ENCODE measurements at regions not wholly inside any gene's neighbourhood (a gene's known extent, or its start where the extent isn't known, plus 50 kb on each side); places are given as distances from the start of the nearest gene placed in this dataset.

DNA sequence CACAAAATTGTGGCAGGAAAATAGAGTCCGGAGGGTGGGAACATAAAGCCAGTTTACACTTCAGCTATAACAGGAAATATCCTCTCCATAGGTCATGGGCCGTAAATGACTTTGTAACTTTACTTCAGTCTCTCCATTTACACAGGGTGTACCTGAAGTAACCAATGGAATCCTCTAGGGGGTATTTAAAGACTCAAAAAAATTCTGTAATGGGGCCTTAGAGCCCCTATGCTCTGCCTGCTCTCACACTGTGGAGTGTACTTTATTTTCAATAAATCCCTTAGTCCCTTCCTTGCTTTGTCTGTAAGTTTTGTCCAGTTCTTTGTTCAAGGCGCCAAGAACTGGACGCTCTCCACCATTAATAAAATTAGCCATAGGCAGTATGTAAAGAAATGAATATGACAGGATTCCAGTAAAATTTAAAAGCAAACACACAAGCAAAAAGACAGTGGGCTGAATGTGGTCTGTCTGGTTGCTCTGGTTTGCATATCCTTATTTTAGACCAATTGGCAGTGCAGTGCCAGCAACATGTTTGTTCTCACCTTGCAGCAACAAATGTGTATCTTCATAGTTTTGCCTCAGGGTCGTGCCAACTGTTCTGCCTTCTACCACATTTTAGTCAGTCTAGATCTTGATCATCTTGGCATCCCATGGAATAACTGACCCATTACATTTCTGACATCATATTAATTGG lies 801.5 kb upstream of the SPRY2 start:
- TF ChIP-seq MXI1 (conservative IDR thresholded peaks at IDR 0.05; ENCODE audit: poor library complexity, severe bottlenecking) (no peak), RAD21 (conservative IDR thresholded peaks at IDR 0.05) (no peak), SMC3 (conservative IDR thresholded peaks at IDR 0.05; ENCODE audit: poor library complexity) (no peak), POLR2AphosphoS5 (IDR thresholded peaks at IDR 0.05) (no peak), EP300 (conservative IDR thresholded peaks at IDR 0.05; ENCODE audit: poor library complexity, severe bottlenecking) (no peak), EZH2 (IDR thresholded peaks at IDR 0.05; ENCODE audit: borderline replicate concordance, insufficient read depth, low read length, poor library complexity, severe bottlenecking) (no peak), TAF1 (IDR thresholded peaks at IDR 0.05; ENCODE audit: low read depth) (no peak)
- TF ChIP-seq, protein P1, sequence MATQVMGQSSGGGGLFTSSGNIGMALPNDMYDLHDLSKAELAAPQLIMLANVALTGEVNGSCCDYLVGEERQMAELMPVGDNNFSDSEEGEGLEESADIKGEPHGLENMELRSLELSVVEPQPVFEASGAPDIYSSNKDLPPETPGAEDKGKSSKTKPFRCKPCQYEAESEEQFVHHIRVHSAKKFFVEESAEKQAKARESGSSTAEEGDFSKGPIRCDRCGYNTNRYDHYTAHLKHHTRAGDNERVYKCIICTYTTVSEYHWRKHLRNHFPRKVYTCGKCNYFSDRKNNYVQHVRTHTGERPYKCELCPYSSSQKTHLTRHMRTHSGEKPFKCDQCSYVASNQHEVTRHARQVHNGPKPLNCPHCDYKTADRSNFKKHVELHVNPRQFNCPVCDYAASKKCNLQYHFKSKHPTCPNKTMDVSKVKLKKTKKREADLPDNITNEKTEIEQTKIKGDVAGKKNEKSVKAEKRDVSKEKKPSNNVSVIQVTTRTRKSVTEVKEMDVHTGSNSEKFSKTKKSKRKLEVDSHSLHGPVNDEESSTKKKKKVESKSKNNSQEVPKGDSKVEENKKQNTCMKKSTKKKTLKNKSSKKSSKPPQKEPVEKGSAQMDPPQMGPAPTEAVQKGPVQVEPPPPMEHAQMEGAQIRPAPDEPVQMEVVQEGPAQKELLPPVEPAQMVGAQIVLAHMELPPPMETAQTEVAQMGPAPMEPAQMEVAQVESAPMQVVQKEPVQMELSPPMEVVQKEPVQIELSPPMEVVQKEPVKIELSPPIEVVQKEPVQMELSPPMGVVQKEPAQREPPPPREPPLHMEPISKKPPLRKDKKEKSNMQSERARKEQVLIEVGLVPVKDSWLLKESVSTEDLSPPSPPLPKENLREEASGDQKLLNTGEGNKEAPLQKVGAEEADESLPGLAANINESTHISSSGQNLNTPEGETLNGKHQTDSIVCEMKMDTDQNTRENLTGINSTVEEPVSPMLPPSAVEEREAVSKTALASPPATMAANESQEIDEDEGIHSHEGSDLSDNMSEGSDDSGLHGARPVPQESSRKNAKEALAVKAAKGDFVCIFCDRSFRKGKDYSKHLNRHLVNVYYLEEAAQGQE (IDR thresholded peaks at IDR 0.05; ENCODE audit: borderline replicate concordance): no peak
- TF ChIP-seq, protein P2, sequence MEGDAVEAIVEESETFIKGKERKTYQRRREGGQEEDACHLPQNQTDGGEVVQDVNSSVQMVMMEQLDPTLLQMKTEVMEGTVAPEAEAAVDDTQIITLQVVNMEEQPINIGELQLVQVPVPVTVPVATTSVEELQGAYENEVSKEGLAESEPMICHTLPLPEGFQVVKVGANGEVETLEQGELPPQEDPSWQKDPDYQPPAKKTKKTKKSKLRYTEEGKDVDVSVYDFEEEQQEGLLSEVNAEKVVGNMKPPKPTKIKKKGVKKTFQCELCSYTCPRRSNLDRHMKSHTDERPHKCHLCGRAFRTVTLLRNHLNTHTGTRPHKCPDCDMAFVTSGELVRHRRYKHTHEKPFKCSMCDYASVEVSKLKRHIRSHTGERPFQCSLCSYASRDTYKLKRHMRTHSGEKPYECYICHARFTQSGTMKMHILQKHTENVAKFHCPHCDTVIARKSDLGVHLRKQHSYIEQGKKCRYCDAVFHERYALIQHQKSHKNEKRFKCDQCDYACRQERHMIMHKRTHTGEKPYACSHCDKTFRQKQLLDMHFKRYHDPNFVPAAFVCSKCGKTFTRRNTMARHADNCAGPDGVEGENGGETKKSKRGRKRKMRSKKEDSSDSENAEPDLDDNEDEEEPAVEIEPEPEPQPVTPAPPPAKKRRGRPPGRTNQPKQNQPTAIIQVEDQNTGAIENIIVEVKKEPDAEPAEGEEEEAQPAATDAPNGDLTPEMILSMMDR (IDR thresholded peaks at IDR 0.05; ENCODE audit: poor library complexity, severe bottlenecking): no peak
- Histone ChIP-seq H3K9ac (ENCODE audit: low read length) (no peak overlapping the region), H2AFZ (ENCODE audit: low read depth, low read length) (no peak overlapping the region), H4K20me1 (ENCODE audit: insufficient read depth) (no peaks in the 10 kb centered on the region), H3K9me3 (ENCODE audit: low read length) (no peaks in the 10 kb centered on the region), H3K4me3 (ENCODE audit: low read length) (no peak overlapping the region), H3K79me2 (replicated peaks; ENCODE audit: insufficient read depth, low read length) (no peaks in the 10 kb centered on the region), H3K27ac (ENCODE audit: low read length) (no peak overlapping the region), H3K36me3 (ENCODE audit: insufficient read depth, low read length) (no peaks in the 10 kb centered on the region), H3F3A (ENCODE audit: insufficient read depth, low read length, poor library complexity, severe bottlenecking) (no peaks in the 10 kb centered on the region), H3K9me2 (ENCODE audit: insufficient read depth, low read length) (no peaks in the 10 kb centered on the region), H3K4me2 (ENCODE audit: low read length) (no peak overlapping the region), H3K27me3 (ENCODE audit: insufficient read depth, low read depth, low read length) (no peaks in the 10 kb centered on the region)

GRCh38 chr13:81140675-81141074 lies 799.7 kb upstream of the SPRY2 start:
- Histone ChIP-seq H3K9ac (ENCODE audit: low read length) (no peak overlapping the region), H3K36me3 (ENCODE audit: insufficient read depth, low read length) (no peaks in the 10 kb centered on the region), H3K27ac (ENCODE audit: low read length) (no peak overlapping the region), H3K4me2 (ENCODE audit: low read length) (no peak overlapping the region), H3K9me3 (ENCODE audit: low read length) (no peaks in the 10 kb centered on the region), H3K9me2 (ENCODE audit: insufficient read depth, low read length) (no peaks in the 10 kb centered on the region), H4K20me1 (ENCODE audit: insufficient read depth) (no peaks in the 10 kb centered on the region), H3K27me3 (ENCODE audit: insufficient read depth, low read depth, low read length) (no peaks in the 10 kb centered on the region), H3K4me3 (ENCODE audit: low read length) (no peak overlapping the region), H3K79me2 (replicated peaks; ENCODE audit: insufficient read depth, low read length) (no peaks in the 10 kb centered on the region), H2AFZ (ENCODE audit: low read depth, low read length) (no peak overlapping the region), H3F3A (ENCODE audit: insufficient read depth, low read length, poor library complexity, severe bottlenecking) (no peaks in the 10 kb centered on the region)
- TF ChIP-seq MXI1 (conservative IDR thresholded peaks at IDR 0.05; ENCODE audit: poor library complexity, severe bottlenecking): no peak
- no peak for TF ChIP-seq EZH2 (IDR thresholded peaks at IDR 0.05; ENCODE audit: borderline replicate concordance, insufficient read depth, low read length, poor library complexity, severe bottlenecking)
- no peak for TF ChIP-seq POLR2AphosphoS5 (IDR thresholded peaks at IDR 0.05)
- no peak for TF ChIP-seq SMC3 (conservative IDR thresholded peaks at IDR 0.05; ENCODE audit: poor library complexity)
- TF ChIP-seq TAF1 (IDR thresholded peaks at IDR 0.05; ENCODE audit: low read depth): no peak
- TF ChIP-seq, protein P2 (IDR thresholded peaks at IDR 0.05; ENCODE audit: poor library complexity, severe bottlenecking): no peak
- TF ChIP-seq EP300 (conservative IDR thresholded peaks at IDR 0.05; ENCODE audit: poor library complexity, severe bottlenecking): no peak
- TF ChIP-seq, protein P1 (IDR thresholded peaks at IDR 0.05; ENCODE audit: borderline replicate concordance): no peak
- no peak for TF ChIP-seq RAD21 (conservative IDR thresholded peaks at IDR 0.05)
